IMR-90 (cell line): ENCODE measurements at regions not wholly inside any gene's neighbourhood (a gene's known extent, or its start where the extent isn't known, plus 50 kb on each side); places are given as distances from the start of the nearest gene placed in this dataset.

ENCODE experiments used
- ATAC-seq: fragments of 200-7000 bp; cut with Tn5 transposase; 2 replicates; pipeline ENCODE4 v1.9.1; 2020; ENCODE audit warnings: low read depth, mild to moderate bottlenecking, moderate library complexity
- BruUV-seq: library from RNA; stranded (reverse); fragments of 400-500 nt; replicated peaks from 2 replicates; lab custom pipeline; 2021; lab: Mats Ljungman, UMichigan
- CTCF ChIA-PET: fragments of 300-600 bp; formaldehyde crosslinking; extraction: SDS; loops from one replicate; lab custom pipeline; 2021; ENCODE audit warnings: antibody characterized with exemption; lab: Yijun Ruan, JAX
- POLR2A ChIA-PET: fragments of 300-600 bp; sonication (Branson Sonifier 250); formaldehyde crosslinking; loops from one replicate; lab custom pipeline; 2022; ENCODE audit warnings: antibody characterized with exemption; ENCODE audit not compliant: unreplicated experiment; lab: Charles Lee
- DNase-seq: peaks from one replicate; pipeline ENCODE4 v3.0.0; 2013
- H2AFZ ChIP-seq: replicated peaks from 2 replicates; pipeline ENCODE3; 2013; ENCODE audit warnings: low read length, mild to moderate bottlenecking; ENCODE audit not compliant: poor library complexity
- H2AK5ac ChIP-seq: 2 replicates; pipeline ENCODE4 v1.6.1; 2013; ENCODE audit warnings: low read depth, low read length, inconsistent platforms
- H2AK9ac ChIP-seq: replicated peaks from 2 replicates; pipeline ENCODE3; 2013; ENCODE audit warnings: mild to moderate bottlenecking, low read depth, low read length, moderate library complexity; ENCODE audit not compliant: poor library complexity
- H2BK120ac ChIP-seq: 2 replicates; pipeline ENCODE4 v1.6.1; 2013; ENCODE audit warnings: low read depth, low read length, inconsistent platforms
- H2BK15ac ChIP-seq: 3 replicates; pipeline ENCODE4 v1.6.1; 2013; ENCODE audit warnings: low read depth, low read length, inconsistent platforms
- H2BK20ac ChIP-seq: 2 replicates; pipeline ENCODE4 v1.6.1; 2013; ENCODE audit warnings: low read depth, mild to moderate bottlenecking, inconsistent platforms, low read length, moderate library complexity
- H2BK5ac ChIP-seq: 2 replicates; pipeline ENCODE4 v1.6.1; 2013; ENCODE audit warnings: mild to moderate bottlenecking, low read depth, low read length, inconsistent platforms; ENCODE audit not compliant: poor library complexity, severe bottlenecking
- H3K14ac ChIP-seq: replicated peaks from 2 replicates; pipeline ENCODE4 v1.6.1; 2013; ENCODE audit warnings: low read depth, low read length, inconsistent platforms
- H3K18ac ChIP-seq: 2 replicates; pipeline ENCODE4 v1.6.1; 2013; ENCODE audit warnings: low read depth, low read length, control low read depth
- H3K23ac ChIP-seq: 2 replicates; pipeline ENCODE4 v1.6.1; 2013; ENCODE audit warnings: low read depth, low read length, inconsistent platforms
- H3K27ac ChIP-seq: 2 replicates; pipeline ENCODE4 v1.5.1; 2013; ENCODE audit warnings: mild to moderate bottlenecking, control low read depth, low read length; ENCODE audit not compliant: insufficient read depth
- H3K27me3 ChIP-seq: 2 replicates; pipeline ENCODE4 v1.6.1; 2013; ENCODE audit warnings: low read length; ENCODE audit not compliant: control insufficient read depth, insufficient read depth
- H3K36me3 ChIP-seq: 2 replicates; pipeline ENCODE4 v1.6.1; 2013; ENCODE audit warnings: low read length, mixed read lengths; ENCODE audit not compliant: control insufficient read depth, insufficient read depth
- H3K4ac ChIP-seq: 2 replicates; pipeline ENCODE4 v1.6.1; 2013; ENCODE audit warnings: low read depth, low read length, inconsistent platforms
- H3K4me1 ChIP-seq: 2 replicates; pipeline ENCODE4 v1.6.1; 2013; ENCODE audit warnings: low read length, mixed read lengths; ENCODE audit not compliant: control insufficient read depth, insufficient read depth
- H3K4me2 ChIP-seq: 2 replicates; pipeline ENCODE4 v1.6.1; 2013; ENCODE audit warnings: low read depth, mild to moderate bottlenecking, control low read depth, low read length, moderate library complexity
- H3K4me3 ChIP-seq: 2 replicates; pipeline ENCODE4 v1.5.1; 2013; ENCODE audit warnings: low read depth, mild to moderate bottlenecking, control low read depth, low read length, moderate library complexity; ENCODE audit not compliant: insufficient read depth
- H3K56ac ChIP-seq: 2 replicates; pipeline ENCODE4 v1.6.1; 2013; ENCODE audit warnings: low read length, inconsistent platforms; ENCODE audit not compliant: insufficient read depth; ENCODE audit errors: extremely low read depth
- H3K79me1 ChIP-seq, 2 experiments: 2 replicates each; pipeline ENCODE4 v1.6.1; 2013; ENCODE audit warnings: low read length in 2 of 2, inconsistent platforms in 1 of 2, low read depth in 1 of 2
- H3K9ac ChIP-seq: 2 replicates; pipeline ENCODE4 v1.6.1; 2013; ENCODE audit warnings: low read depth, low read length, control low read depth
- H3K9me1 ChIP-seq: 2 replicates; pipeline ENCODE4 v1.6.1; 2013; ENCODE audit warnings: low read length, inconsistent platforms; ENCODE audit not compliant: insufficient read depth
- H3K9me3 ChIP-seq: 2 replicates; pipeline ENCODE4 v1.6.1; 2013; ENCODE audit warnings: low read length; ENCODE audit not compliant: control insufficient read depth, insufficient read depth
- H4K20me1 ChIP-seq: 2 replicates; pipeline ENCODE4 v1.6.1; 2013; ENCODE audit warnings: low read length, inconsistent platforms; ENCODE audit not compliant: insufficient read depth
- H4K5ac ChIP-seq: 2 replicates; pipeline ENCODE4 v1.6.1; 2013; ENCODE audit warnings: mild to moderate bottlenecking, low read depth, low read length, control low read depth
- H4K8ac ChIP-seq, 2 experiments: 2 replicates each; pipeline ENCODE4 v1.6.1; 2013; ENCODE audit warnings: low read depth in 2 of 2, low read length in 2 of 2, control low read depth in 1 of 2, inconsistent platforms in 1 of 2
- H4K91ac ChIP-seq: 2 replicates; pipeline ENCODE4 v1.6.1; 2013; ENCODE audit warnings: low read depth, low read length, inconsistent platforms; ENCODE audit not compliant: insufficient read depth
- CEBPB ChIP-seq: IDR thresholded peaks from 2 replicates; pipeline ENCODE4 v1.6.1; 2012; ENCODE audit warnings: low read depth, low read length, improper control_type of control experiment
- CHD1 ChIP-seq: IDR thresholded peaks from 2 replicates; pipeline ENCODE4 v1.6.1; 2012; ENCODE audit warnings: low read depth, low read length, improper control_type of control experiment
- ELK1 ChIP-seq: fragments of 150-350 bp; IDR thresholded peaks from 2 replicates; pipeline ENCODE4 v1.6.1; 2016; ENCODE audit warnings: low read depth, mild to moderate bottlenecking, low read length, moderate library complexity, borderline replicate concordance
- FOS ChIP-seq: fragments of 150-350 bp; IDR thresholded peaks from 2 replicates; pipeline ENCODE4 v1.6.1; 2016; ENCODE audit warnings: low read depth, low read length
- NFE2L2 ChIP-seq: fragments of 150-350 bp; IDR thresholded peaks from 2 replicates; pipeline ENCODE4 v1.6.1; 2016; ENCODE audit warnings: low read depth, mild to moderate bottlenecking, low read length
- WGBS, 2 experiments: methylation state at CpG; one replicate each; pipeline versions ENCODE4 v1.1.5 to v1.1.7; 2013; ENCODE audit warnings: missing lambda C conversion rate in 2 of 2; ENCODE audit not compliant: insufficient read length in 1 of 2; ENCODE audit errors: extremely low coverage in 2 of 2; 5-methylcytosine and 5-hydroxymethylcytosine counted together
- dilution Hi-C: fragments of 300-500 bp; cut with HindIII; formaldehyde crosslinking; loops from one replicate; pipeline ENCODE4 v1.14.3; 2018; ENCODE audit warnings: low sequenced_read_pairs; ENCODE audit not compliant: unreplicated experiment
- in situ Hi-C: fragments of 300-500 bp; cut with MboI; formaldehyde crosslinking; loops from 3 replicates; pipeline ENCODE4 v1.14.3; 2019; ENCODE audit warnings: low sequenced_read_pairs, inconsistent platforms, mixed read lengths
- intact Hi-C: fragments of 100-400 bp; cut with micrococcal nuclease; formaldehyde crosslinking; loops from 2 replicates; pipeline ENCODE4 v1.10.0; 2022

GRCh38 chr7:25543798-25544197 lies 315.5 kb upstream of the NPVF start:
- in situ Hi-C loops: no loop called here
- POLR2A ChIA-PET: no interaction called here

More at GRCh38 chr7:25543798-25544197, 315.5 kb upstream of the NPVF start:
- no TSS peak for BruUV-seq
- Histone ChIP-seq H2AFZ (no peak overlapping the region), H3K4me2 (no peak overlapping the region), H4K5ac (no peak overlapping the region), H3K27me3 (no peaks in the 10 kb centered on the region), H3K9me3 (no peaks in the 10 kb centered on the region), H3K36me3 (no peaks in the 10 kb centered on the region), H2AK5ac (no peak overlapping the region), H2BK5ac (no peak overlapping the region), H2BK20ac (no peak overlapping the region), H4K91ac (no peak overlapping the region), H3K14ac (no peak overlapping the region), H4K20me1 (no peaks in the 10 kb centered on the region), H2BK120ac (no peak overlapping the region), H3K4me1 (no peaks in the 10 kb centered on the region), H3K4ac (no peak overlapping the region), H3K23ac (no peak overlapping the region), H3K9ac (no peak overlapping the region), H2AK9ac (no peak overlapping the region), H4K8ac (no peak overlapping the region), H3K4me3 (no peak overlapping the region), H3K9me1 (no peaks in the 10 kb centered on the region), H3K56ac (no peak overlapping the region), H2BK15ac (no peak overlapping the region), H3K27ac (no peak overlapping the region), H3K79me1 (no peaks in the 10 kb centered on the region), H3K18ac (no peak overlapping the region)
- DNase-seq (no peak), ATAC-seq (no peak)
- WGBS, 2 experiments: no CpG with 5 or more reads among the region's 2 CpGs
- intact Hi-C loops (no loop called here), dilution Hi-C loops (no loop called here)
- CTCF ChIA-PET: no interaction called here
- no peak for TF ChIP-seq NFE2L2
- TF ChIP-seq FOS: no peak
- TF ChIP-seq CHD1: no peak
- no peak for TF ChIP-seq ELK1
- TF ChIP-seq CEBPB: no peak
